Panc1 (cell line): ENCODE measurements at regions not wholly inside any gene's neighbourhood (a gene's known extent, or its start where the extent isn't known, plus 50 kb on each side); places are given as distances from the start of the nearest gene placed in this dataset.

Experiments used
- ATAC-seq: fragments of 200-7000 bp; cut with Tn5 transposase; 2 replicates; pipeline ENCODE4 v1.9.1; 2020; ENCODE audit warnings: mild to moderate bottlenecking, moderate library complexity
- BruUV-seq: library from RNA; stranded (reverse); fragments of 400-500 nt; replicated peaks from 2 replicates; lab custom pipeline; 2021; lab: Mats Ljungman, UMichigan
- CTCF ChIA-PET: fragments of 300-600 bp; sonication (Branson Sonifier 250); formaldehyde crosslinking; loops from one replicate; lab custom pipeline; 2022; ENCODE audit warnings: antibody characterized with exemption; lab: Charles Lee
- POLR2A ChIA-PET: fragments of 300-600 bp; sonication (Branson Sonifier 250); formaldehyde crosslinking; loops from one replicate; lab custom pipeline; 2022; ENCODE audit warnings: antibody characterized with exemption; lab: Charles Lee
- DNase-seq: peaks from one replicate; pipeline ENCODE4 v3.0.0-alpha.2; 2010; ENCODE audit warnings: low read depth, low spot score
- H3K27ac ChIP-seq: 2 replicates; pipeline ENCODE4 v1.5.1; 2011; ENCODE audit warnings: mild to moderate bottlenecking, low read length, inconsistent platforms
- H3K27me3 ChIP-seq: fragments of 200-500 bp; sonication (Bioruptor generic); 2 replicates; pipeline ENCODE4 v1.6.0; 2014; ENCODE audit warnings: low read length, inconsistent platforms; ENCODE audit not compliant: control insufficient read depth, insufficient read depth
- H3K36me3 ChIP-seq: fragments of 200-500 bp; sonication (Bioruptor generic); 2 replicates; pipeline ENCODE4 v1.5.1; 2014; ENCODE audit warnings: inconsistent platforms, mild to moderate bottlenecking, low read length, moderate library complexity; ENCODE audit not compliant: control insufficient read depth, insufficient read depth
- H3K4me1 ChIP-seq: 2 replicates; pipeline ENCODE4 v1.5.1; 2011; ENCODE audit warnings: inconsistent platforms, mild to moderate bottlenecking, low read length, moderate library complexity; ENCODE audit not compliant: control insufficient read depth, insufficient read depth
- H3K4me3 ChIP-seq, 2 experiments: 2 replicates each; pipeline ENCODE4 v1.5.1; 2011 to 2012; ENCODE audit warnings: low read depth in 2 of 2, low read length in 2 of 2, mild to moderate bottlenecking in 2 of 2, inconsistent platforms in 1 of 2, moderate library complexity in 1 of 2
- H3K9me3 ChIP-seq: fragments of 200-500 bp; sonication (Bioruptor generic); 2 replicates; pipeline ENCODE4 v1.5.1; 2014; ENCODE audit warnings: low read depth, mild to moderate bottlenecking, inconsistent platforms, low read length, moderate library complexity; ENCODE audit not compliant: control insufficient read depth, insufficient read depth
- CTCF ChIP-seq: fragments of 450-650 bp; IDR thresholded peaks from 2 replicates; pipeline ENCODE4 v1.5.1; 2017; ENCODE audit warnings: mild to moderate bottlenecking
- POLR2AphosphoS5 ChIP-seq: IDR thresholded peaks from 2 replicates; pipeline ENCODE4 v1.6.1; 2012; ENCODE audit warnings: mild to moderate bottlenecking, low read depth, low read length, moderate library complexity
- REST ChIP-seq, 2 experiments: IDR thresholded peaks; 2 replicates each; pipeline ENCODE4 v1.6.1; 2011 to 2012; ENCODE audit warnings: low read depth in 2 of 2, control low read depth in 1 of 2, low read length in 1 of 2, mild to moderate bottlenecking in 1 of 2, moderate library complexity in 1 of 2; ENCODE audit not compliant: insufficient read depth in 1 of 2
- SIN3A ChIP-seq: IDR thresholded peaks from 2 replicates; pipeline ENCODE4 v1.6.1; 2012; ENCODE audit warnings: low read depth, mild to moderate bottlenecking, low read length, moderate library complexity, borderline replicate concordance; ENCODE audit not compliant: insufficient read depth
- TCF7L2 ChIP-seq: IDR thresholded peaks from 2 replicates; pipeline ENCODE4 v1.6.1; 2011; ENCODE audit warnings: mild to moderate bottlenecking, low read depth, low read length, inconsistent platforms
- in situ Hi-C: cut with HindIII; loops from 2 replicates; pipeline ENCODE4 v1.10.0; 2016; ENCODE audit warnings: low sequenced_read_pairs, low pct_unique_long_range_greater_than_20kb
- intact Hi-C: fragments of 100-400 bp; cut with micrococcal nuclease; formaldehyde crosslinking; loops from one replicate; pipeline ENCODE4 v1.10.0; 2022; ENCODE audit not compliant: unreplicated experiment

GRCh38 chr6:33949111-33949510 lies 145.3 kb upstream of the MLN start:
- no peak overlapping the region for H3K4me3 ChIP-seq
- no peak overlapping the region for H3K27ac ChIP-seq
- DNase-seq (no peak), ATAC-seq (no peak)
- no TSS peak for BruUV-seq
- POLR2A ChIA-PET, result no interaction called here
- no peak for TF ChIP-seq POLR2AphosphoS5
- no peak for TF ChIP-seq TCF7L2
- no peak for TF ChIP-seq REST (IDR thresholded peaks at IDR 0.05; ENCODE audit: insufficient read depth in 1 of 2, low read depth in 2 of 2, low read length in 1 of 2)
- TF ChIP-seq SIN3A, result no peak
- TF ChIP-seq CTCF, result no peak
- in situ Hi-C loops, result no loop called here
- H3K4me1 ChIP-seq, result no peaks in the 10 kb centered on the region
- H3K27me3 ChIP-seq, result no peaks in the 10 kb centered on the region; the same call in 1 of the 2 replicates
- intact Hi-C loops, result no loop called here
- CTCF ChIA-PET, result no interaction called here
- no peaks in the 10 kb centered on the region for H3K9me3 ChIP-seq
- H3K36me3 ChIP-seq, result no peaks in the 10 kb centered on the region

GRCh38 chr6:33947916-33948594 lies 144.3 kb upstream of the MLN start:
- Histone ChIP-seq H3K4me3 (no peak overlapping the region), H3K9me3 (no peaks in the 10 kb centered on the region), H3K27me3 (no peaks in the 10 kb centered on the region; the same call in 1 of the 2 replicates), H3K4me1 (no peaks in the 10 kb centered on the region), H3K36me3 (no peaks in the 10 kb centered on the region), H3K27ac (no peak overlapping the region)
- no TSS peak for BruUV-seq
- intact Hi-C loops, result no loop called here
- in situ Hi-C loops, result no loop called here
- ATAC-seq, result no peak
- TF ChIP-seq CTCF, result no peak
- no peak for TF ChIP-seq POLR2AphosphoS5
- no peak for TF ChIP-seq SIN3A
- no peak for TF ChIP-seq REST (IDR thresholded peaks at IDR 0.05; ENCODE audit: insufficient read depth in 1 of 2, low read depth in 2 of 2, low read length in 1 of 2)
- no peak for TF ChIP-seq TCF7L2
- ChIA-PET POLR2A (interaction anchor here (0.7 kb wide), 1 partner anchor 9 kb away, joined by 5 read pairs; no protein-coding TSS in a partner anchor), CTCF (no interaction called here)
- DNase-seq, result no peak
